ENCODE measurements at regions not wholly inside any gene's neighbourhood (a gene's known extent, or its start where the extent isn't known, plus 50 kb on each side); places are given as distances from the start of the nearest gene placed in this dataset.

- TF ChIP-seq CDX4 (CRISPR knock-in tag; IDR thresholded peaks at IDR 0.05; ENCODE audit: borderline replicate concordance) (no peak), TEAD4 (CRISPR knock-in tag; IDR thresholded peaks at IDR 0.05) (no peak), JUN (CRISPR knock-in tag; IDR thresholded peaks at IDR 0.05) (no peak)
Measured at GRCh38 chr16:79865918-79866317, 265.4 kb upstream of the MAF start.

Measured in WTC11 (cell line).